ENCODE measurements at regions not wholly inside any gene's neighbourhood (a gene's known extent, or its start where the extent isn't known, plus 50 kb on each side); places are given as distances from the start of the nearest gene placed in this dataset.

- no peak for DNase-seq
These were observed 1050.4 kb downstream of the MAT2B start for GRCh38 chr5:164555809-164556208.

GRCh38 chr5:164560216-164560615 lies 1054.8 kb downstream of the MAT2B start:
- no peak for DNase-seq

- DNase-seq: no peak
These were observed 1056.8 kb downstream of the MAT2B start for GRCh38 chr5:164561933-164562872.

- DNase-seq: no peak
These were observed 1058.0 kb downstream of the MAT2B start for GRCh38 chr5:164563370-164563769.

- no peak for DNase-seq
These were observed 1068.0 kb downstream of the MAT2B start for GRCh38 chr5:164573397-164573796.

GRCh38 chr5:164577201-164577600 lies 1071.8 kb downstream of the MAT2B start:
- no peak for DNase-seq

GRCh38 chr5:164577742-164578141 lies 1072.3 kb downstream of the MAT2B start:
- no peak for DNase-seq

- no peak for DNase-seq
These were observed 1073.0 kb downstream of the MAT2B start for GRCh38 chr5:164578401-164578800.

GRCh38 chr5:164578911-164579310 lies 1073.5 kb downstream of the MAT2B start:
- DNase-seq: no peak

GRCh38 chr5:164580155-164580554 lies 1074.7 kb downstream of the MAT2B start:
- no peak for DNase-seq

GRCh38 chr5:164581889-164582288 lies 1076.5 kb downstream of the MAT2B start:
- no peak for DNase-seq

- no peak for DNase-seq
These were observed 1088.6 kb downstream of the MAT2B start for GRCh38 chr5:164593982-164594381.

- DNase-seq: no peak
These were observed 1092.0 kb downstream of the MAT2B start for GRCh38 chr5:164597293-164597900.

GRCh38 chr5:164600274-164600673 lies 1094.9 kb downstream of the MAT2B start:
- no peak for DNase-seq

GRCh38 chr5:164600929-164601535 lies 1095.6 kb downstream of the MAT2B start:
- DNase-seq: no peak

- DNase-seq: no peak
These were observed 1103.1 kb downstream of the MAT2B start for GRCh38 chr5:164608507-164608906.

GRCh38 chr5:164610374-164610773 lies 1105.0 kb downstream of the MAT2B start:
- DNase-seq: no peak

- no peak for DNase-seq
These were observed 1109.3 kb downstream of the MAT2B start for GRCh38 chr5:164614707-164615106.

GRCh38 chr5:164617290-164617689 lies 1111.9 kb downstream of the MAT2B start:
- DNase-seq: no peak

GRCh38 chr5:164627021-164627420 lies 1121.6 kb downstream of the MAT2B start:
- no peak for DNase-seq

GRCh38 chr5:164636456-164636855 lies 1131.0 kb downstream of the MAT2B start:
- no peak for DNase-seq

- DNase-seq: no peak
These were observed 1132.6 kb downstream of the MAT2B start for GRCh38 chr5:164637931-164638521.

- DNase-seq: no peak
These were observed 1143.8 kb downstream of the MAT2B start for GRCh38 chr5:164649266-164649665.
